ENCODE measurements at regions not wholly inside any gene's neighbourhood (a gene's known extent, or its start where the extent isn't known, plus 50 kb on each side); places are given as distances from the start of the nearest gene placed in this dataset.

DNA sequence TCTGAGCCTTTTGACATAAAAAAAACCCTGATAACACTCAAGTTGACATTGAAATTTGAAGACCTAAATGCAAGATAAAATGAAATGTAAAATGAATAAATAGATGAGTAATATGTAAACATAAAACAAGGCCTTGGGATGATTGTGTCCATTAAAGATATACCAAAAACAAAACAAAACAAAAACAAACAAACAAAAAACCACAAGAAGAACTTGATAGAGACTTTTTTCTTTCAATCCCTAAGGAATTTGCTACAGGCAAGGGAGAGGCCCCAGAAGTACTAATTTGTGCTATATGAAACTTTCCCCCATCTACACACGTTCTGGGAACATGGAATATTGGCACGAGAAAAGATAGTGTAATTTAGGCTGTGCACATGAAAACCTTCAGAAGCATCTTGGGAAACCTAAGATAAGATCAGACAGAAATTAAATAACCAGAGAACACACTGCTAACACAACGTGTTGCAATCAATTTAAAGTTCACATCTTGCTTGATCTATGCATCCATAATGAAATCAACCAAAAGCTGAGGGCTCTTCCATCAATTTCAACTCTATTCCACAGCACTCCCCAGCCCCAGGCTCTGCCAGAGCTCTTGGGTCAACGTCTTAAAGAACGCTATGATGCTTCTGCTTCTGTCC, 201.1 kb upstream of the RREB1 start:
- Histone ChIP-seq H3K36me3 (no peaks in the 10 kb centered on the region), H3K27ac (replicated peaks) (no peak overlapping the region), H3K9me3 (replicated peaks) (no peaks in the 10 kb centered on the region), H3K27me3 (ENCODE audit: low read depth) (no peaks in the 10 kb centered on the region), H3K4me3 (no peak overlapping the region), H3K4me1 (no peaks in the 10 kb centered on the region)
- DNase-seq, result no peak
- TF ChIP-seq, protein P1, sequence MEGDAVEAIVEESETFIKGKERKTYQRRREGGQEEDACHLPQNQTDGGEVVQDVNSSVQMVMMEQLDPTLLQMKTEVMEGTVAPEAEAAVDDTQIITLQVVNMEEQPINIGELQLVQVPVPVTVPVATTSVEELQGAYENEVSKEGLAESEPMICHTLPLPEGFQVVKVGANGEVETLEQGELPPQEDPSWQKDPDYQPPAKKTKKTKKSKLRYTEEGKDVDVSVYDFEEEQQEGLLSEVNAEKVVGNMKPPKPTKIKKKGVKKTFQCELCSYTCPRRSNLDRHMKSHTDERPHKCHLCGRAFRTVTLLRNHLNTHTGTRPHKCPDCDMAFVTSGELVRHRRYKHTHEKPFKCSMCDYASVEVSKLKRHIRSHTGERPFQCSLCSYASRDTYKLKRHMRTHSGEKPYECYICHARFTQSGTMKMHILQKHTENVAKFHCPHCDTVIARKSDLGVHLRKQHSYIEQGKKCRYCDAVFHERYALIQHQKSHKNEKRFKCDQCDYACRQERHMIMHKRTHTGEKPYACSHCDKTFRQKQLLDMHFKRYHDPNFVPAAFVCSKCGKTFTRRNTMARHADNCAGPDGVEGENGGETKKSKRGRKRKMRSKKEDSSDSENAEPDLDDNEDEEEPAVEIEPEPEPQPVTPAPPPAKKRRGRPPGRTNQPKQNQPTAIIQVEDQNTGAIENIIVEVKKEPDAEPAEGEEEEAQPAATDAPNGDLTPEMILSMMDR (IDR thresholded peaks at IDR 0.05; ENCODE audit: borderline replicate concordance), result no peak
- intact Hi-C loops (cut with micrococcal nuclease), result no loop called here

DNA sequence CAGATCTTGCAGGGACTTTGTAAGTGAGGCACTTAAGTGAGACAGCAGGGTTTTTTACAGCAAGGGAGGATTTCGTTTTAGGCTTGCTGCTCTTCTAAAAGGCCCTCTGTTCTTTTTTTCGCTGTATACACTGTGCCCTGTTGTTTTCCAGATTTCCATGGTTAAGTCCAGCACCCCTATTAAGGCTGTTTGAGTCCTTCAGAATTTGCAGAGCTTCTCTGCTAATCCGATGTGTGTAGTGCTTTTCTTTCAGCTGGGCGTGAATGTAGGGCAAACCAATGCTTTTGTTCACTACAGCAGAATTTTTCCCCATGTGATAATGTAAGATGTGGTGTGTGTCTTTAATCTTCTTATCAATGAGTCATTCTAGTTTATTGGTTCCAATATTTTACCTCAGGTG, 200.5 kb upstream of the RREB1 start:
- no peaks in the 10 kb centered on the region for H3K9me3 ChIP-seq (replicated peaks)
- H3K36me3 ChIP-seq, result no peaks in the 10 kb centered on the region
- no peaks in the 10 kb centered on the region for H3K4me1 ChIP-seq
- H3K27ac ChIP-seq (replicated peaks), result no peak overlapping the region
- no peak for DNase-seq
- intact Hi-C loops (cut with micrococcal nuclease), result no loop called here
- no peaks in the 10 kb centered on the region for H3K27me3 ChIP-seq (ENCODE audit: low read depth)
- no peak overlapping the region for H3K4me3 ChIP-seq
- TF ChIP-seq, protein P1 (IDR thresholded peaks at IDR 0.05; ENCODE audit: borderline replicate concordance), result no peak

DNA sequence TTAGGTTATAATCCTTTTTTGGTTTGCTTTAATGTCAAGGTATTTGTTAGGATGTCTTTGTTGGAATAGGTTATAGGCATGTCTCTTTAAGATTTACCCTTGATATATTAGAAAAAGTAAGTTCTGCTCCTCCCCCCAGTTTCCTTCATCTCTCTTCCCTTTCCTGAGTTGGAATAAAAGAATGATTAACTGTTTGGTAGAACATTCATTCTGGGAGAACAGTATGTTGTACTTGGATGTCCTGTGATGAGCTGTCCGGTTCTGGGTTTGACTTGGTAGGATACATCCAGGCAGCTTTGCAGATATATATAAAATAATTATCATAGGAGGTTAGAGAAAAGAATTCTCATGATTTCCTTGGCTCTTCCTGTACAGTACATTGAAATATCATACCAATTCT, 199.6 kb upstream of the RREB1 start:
- Histone ChIP-seq H3K36me3 (no peaks in the 10 kb centered on the region), H3K4me3 (no peak overlapping the region), H3K9me3 (replicated peaks) (no peaks in the 10 kb centered on the region), H3K27me3 (ENCODE audit: low read depth) (no peaks in the 10 kb centered on the region), H3K4me1 (no peaks in the 10 kb centered on the region), H3K27ac (replicated peaks) (no peak overlapping the region)
- no peak for DNase-seq
- TF ChIP-seq, protein P1 (IDR thresholded peaks at IDR 0.05; ENCODE audit: borderline replicate concordance), result no peak
- intact Hi-C loops (cut with micrococcal nuclease), result no loop called here

DNA sequence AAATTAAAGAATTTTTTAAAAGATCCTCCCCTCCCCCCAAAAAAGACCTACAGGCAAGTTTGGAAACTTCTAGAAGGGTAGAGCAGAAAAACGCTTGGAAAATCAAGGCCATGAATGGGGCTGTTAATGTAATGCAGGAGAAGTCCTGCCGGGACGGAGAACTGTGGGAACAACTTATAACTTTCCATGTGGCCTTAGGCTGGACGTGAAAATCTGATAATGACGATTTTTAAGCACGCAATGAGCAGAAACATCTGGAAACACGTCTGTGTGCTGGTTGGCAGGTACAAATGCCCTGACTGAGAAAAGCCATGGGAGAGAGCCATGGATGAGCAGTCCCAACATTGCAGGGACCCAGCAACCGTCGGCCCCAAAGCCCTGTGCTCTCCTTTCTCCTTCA, 198.7 kb upstream of the RREB1 start:
- no peak overlapping the region for H3K27ac ChIP-seq (replicated peaks)
- no peak overlapping the region for H3K4me3 ChIP-seq
- no peaks in the 10 kb centered on the region for H3K36me3 ChIP-seq
- H3K4me1 ChIP-seq, result peaks cover 4% of the 10 kb centered on the region
- DNase-seq, result no peak
- intact Hi-C loops (cut with micrococcal nuclease), result no loop called here
- H3K27me3 ChIP-seq (ENCODE audit: low read depth), result no peaks in the 10 kb centered on the region
- TF ChIP-seq, protein P1 (IDR thresholded peaks at IDR 0.05; ENCODE audit: borderline replicate concordance), result no peak
- H3K9me3 ChIP-seq (replicated peaks), result no peaks in the 10 kb centered on the region

DNA sequence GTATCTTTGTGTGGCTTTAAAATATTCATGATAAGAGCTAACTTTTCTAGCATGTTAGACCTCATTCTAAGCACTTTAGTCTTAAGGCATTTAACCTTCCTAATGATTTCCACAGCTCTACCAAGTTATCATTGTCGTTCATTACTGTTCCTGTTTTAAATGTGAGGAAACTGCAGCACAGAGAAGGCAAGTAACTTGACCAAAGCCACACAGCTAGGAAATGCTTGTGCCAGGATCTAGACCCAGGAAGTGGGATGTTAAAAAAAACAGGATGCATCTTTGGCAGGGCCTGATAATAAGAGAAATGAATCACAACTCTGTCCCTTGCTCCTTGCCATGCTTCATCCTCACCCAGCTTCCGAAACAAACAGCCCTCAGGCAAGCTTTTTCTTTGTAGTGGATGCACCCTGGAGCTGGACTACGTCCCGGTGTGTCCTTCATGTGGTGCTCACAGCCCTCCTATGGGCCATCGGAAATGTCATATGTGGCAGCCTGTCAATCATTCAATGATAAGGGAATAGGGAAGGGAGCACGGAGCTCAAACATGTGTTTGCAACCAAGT, 196.9 kb upstream of the RREB1 start:
- Histone ChIP-seq H3K4me3 (no peak overlapping the region), H3K27ac (replicated peaks) (no peak overlapping the region), H3K4me1 (peaks cover 12% of the 10 kb centered on the region), H3K27me3 (ENCODE audit: low read depth) (no peaks in the 10 kb centered on the region), H3K36me3 (no peaks in the 10 kb centered on the region), H3K9me3 (replicated peaks) (no peaks in the 10 kb centered on the region)
- DNase-seq, result no peak
- intact Hi-C loops (cut with micrococcal nuclease), result no loop called here
- TF ChIP-seq, protein P1 (IDR thresholded peaks at IDR 0.05; ENCODE audit: borderline replicate concordance), result no peak

Data from left ventricle myocardium inferior (tissue), 1 donor.